Bronchial epithelial cell (primary cell): ENCODE measurements at regions not wholly inside any gene's neighbourhood (a gene's known extent, or its start where the extent isn't known, plus 50 kb on each side); places are given as distances from the start of the nearest gene placed in this dataset.
A peak's percentile ranks its signal among the peaks of the same experiment; 100 is the strongest.

Source experiments
- DNase-seq: peaks from one replicate; pipeline ENCODE4 v3.0.0-alpha.2; 2010; ENCODE audit warnings: low read depth
- FAIRE-seq: peaks from 2 replicates; lab custom pipeline; 2011; peaks lifted over from hg19 to GRCh38; lab: Jason Lieb, UNC
- H3K27me3 ChIP-seq: 2 replicates; pipeline ENCODE4 v1.5.1; 2011; ENCODE audit warnings: low read length; ENCODE audit not compliant: control insufficient read depth, insufficient read depth
- H3K36me3 ChIP-seq: 2 replicates; pipeline ENCODE4 v1.5.1; 2011; ENCODE audit warnings: low read length; ENCODE audit not compliant: control insufficient read depth, insufficient read depth
- H3K4me3 ChIP-seq: 2 replicates; pipeline ENCODE4 v1.5.1; 2011; ENCODE audit warnings: mild to moderate bottlenecking, low read depth, low read length, control low read depth
- CTCF ChIP-seq: IDR thresholded peaks from 2 replicates; pipeline ENCODE4 v1.5.1; 2011; ENCODE audit warnings: mild to moderate bottlenecking, moderate library complexity, low read length, control low read depth, inconsistent platforms; ENCODE audit not compliant: insufficient read depth, severe bottlenecking

DNA sequence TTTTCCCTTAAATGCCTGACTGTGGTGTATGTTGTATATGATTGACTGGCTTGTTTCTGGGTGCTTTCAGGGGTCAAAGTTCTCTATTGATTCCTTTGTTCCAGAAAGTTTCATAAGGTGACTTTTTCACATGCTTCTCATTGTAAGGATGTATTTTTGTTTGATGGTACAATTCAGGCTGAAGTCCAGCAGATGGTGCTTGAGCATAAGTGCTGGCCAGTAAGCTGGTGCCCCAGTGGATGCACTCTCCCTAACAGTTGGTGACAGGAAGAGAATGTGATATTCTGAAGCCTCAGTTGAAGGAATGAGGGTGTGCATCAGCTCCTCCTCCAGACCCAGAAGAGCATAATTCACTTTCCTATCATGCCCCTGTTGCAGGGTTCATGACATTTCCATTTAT lies 1941.6 kb upstream of the PRR20A start:
- TF ChIP-seq CTCF = no peak

DNA sequence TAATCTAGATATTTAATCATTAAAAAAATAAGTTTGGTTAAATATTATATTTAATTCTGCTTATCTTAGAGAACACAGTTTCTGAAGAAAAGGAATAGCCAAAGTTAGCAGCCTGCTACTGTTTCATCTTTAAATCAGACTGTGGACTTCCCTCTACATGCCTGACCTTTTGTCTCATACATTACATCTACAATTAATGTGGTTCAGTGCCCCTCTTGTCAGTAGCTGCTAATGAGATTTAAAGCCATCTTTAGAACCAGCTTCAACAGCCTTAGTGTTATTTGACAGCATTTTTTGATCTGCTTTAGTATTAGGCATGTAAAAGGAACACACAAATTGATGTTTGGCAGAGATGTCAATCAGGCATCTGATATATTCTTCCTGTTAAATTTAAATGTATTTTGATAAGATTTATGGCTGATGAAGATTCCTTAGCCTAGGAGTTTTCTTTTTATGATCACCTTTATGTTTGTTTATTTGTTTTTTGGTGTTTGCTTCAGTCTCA lies 1925.8 kb upstream of the PRR20A start:
- Histone ChIP-seq H3K4me3 (no peak overlapping the region), H3K36me3 (no peaks in the 10 kb centered on the region), H3K27me3 (no peaks in the 10 kb centered on the region)
- TF ChIP-seq CTCF = no peak
- DNase-seq (no peak), FAIRE-seq (no peak)

More for the DNA sequence above, 1941.6 kb upstream of the PRR20A start:
- peak; percentile 0 for DNase-seq
- H3K36me3 ChIP-seq = no peaks in the 10 kb centered on the region
- FAIRE-seq = peak; percentile 7
- H3K4me3 ChIP-seq = no peak overlapping the region
- no peaks in the 10 kb centered on the region for H3K27me3 ChIP-seq

GRCh38 chr13:55219538-55219937 lies 1921.2 kb upstream of the PRR20A start:
- no peak for DNase-seq
- no peak for FAIRE-seq

DNA sequence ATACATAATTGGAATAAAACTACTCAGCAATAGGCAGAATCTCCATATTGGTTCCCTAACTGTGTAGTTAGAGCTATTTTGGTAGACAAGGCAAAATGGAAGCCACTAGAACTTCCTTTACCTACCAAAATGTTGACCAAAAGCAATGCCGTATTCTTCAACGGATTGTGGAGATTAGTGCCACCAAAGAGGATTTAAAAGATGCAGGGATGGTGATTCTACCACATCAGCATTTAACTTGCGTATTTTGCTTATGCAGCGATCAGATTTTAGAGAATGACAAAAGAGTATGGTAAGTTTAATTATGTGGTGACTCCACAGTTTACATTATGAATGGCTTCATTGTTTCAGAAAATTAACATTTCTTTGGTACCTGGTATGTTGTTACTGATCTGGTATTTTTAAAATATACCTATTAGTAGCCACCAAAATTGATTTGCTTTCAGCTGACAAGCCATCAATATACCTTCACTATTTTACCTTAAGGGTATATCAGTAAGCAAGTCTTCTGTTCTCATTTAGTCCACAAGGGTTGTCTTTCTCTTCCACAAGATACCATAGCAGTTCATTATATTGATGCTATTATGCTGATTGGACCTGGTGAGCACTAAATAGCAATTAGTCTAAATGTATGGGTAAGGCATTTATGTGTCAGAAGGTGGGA lies 1910.7 kb upstream of the PRR20A start:
- no peak for TF ChIP-seq CTCF
- FAIRE-seq (no peak), DNase-seq (no peak)
- H3K27me3 ChIP-seq = no peaks in the 10 kb centered on the region
- no peaks in the 10 kb centered on the region for H3K36me3 ChIP-seq
- no peak overlapping the region for H3K4me3 ChIP-seq

More at GRCh38 chr13:55219538-55219937, 1921.2 kb upstream of the PRR20A start:
- Histone ChIP-seq H3K4me3 (no peak overlapping the region), H3K27me3 (no peaks in the 10 kb centered on the region), H3K36me3 (no peaks in the 10 kb centered on the region)
- TF ChIP-seq CTCF = no peak

- FAIRE-seq (no peak), DNase-seq (no peak)
- Histone ChIP-seq H3K4me3 (no peak overlapping the region), H3K27me3 (no peaks in the 10 kb centered on the region), H3K36me3 (no peaks in the 10 kb centered on the region)
- no peak for TF ChIP-seq CTCF
Observed at GRCh38 chr13:55230570-55230908, 1910.2 kb upstream of the PRR20A start.

DNA sequence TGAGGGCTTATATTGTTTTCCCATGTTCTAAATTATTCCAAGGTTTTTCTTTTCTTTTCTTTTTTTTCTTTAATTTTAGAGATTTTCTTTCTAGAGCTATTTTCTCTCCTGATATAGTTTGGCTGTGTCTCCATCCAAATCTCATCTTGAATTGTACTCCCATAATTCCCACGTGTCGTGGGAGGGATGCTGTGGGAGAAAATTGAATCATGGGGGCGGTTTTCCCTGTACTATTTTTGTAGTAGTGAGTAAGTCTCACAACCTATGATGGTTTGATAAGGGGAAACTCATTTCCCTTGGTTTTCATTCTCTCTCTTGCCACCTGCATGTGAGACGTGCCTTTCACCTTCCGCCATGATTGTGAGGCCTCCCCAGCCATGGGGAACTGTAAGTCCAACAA lies 1906.4 kb upstream of the PRR20A start:
- H3K27me3 ChIP-seq = no peaks in the 10 kb centered on the region
- H3K4me3 ChIP-seq = no peak overlapping the region
- no peaks in the 10 kb centered on the region for H3K36me3 ChIP-seq
- no peak for TF ChIP-seq CTCF
- DNase-seq = no peak
- FAIRE-seq = no peak
